IPS-NIHi7 (cell line): ENCODE measurements at regions not wholly inside any gene's neighbourhood (a gene's known extent, or its start where the extent isn't known, plus 50 kb on each side); places are given as distances from the start of the nearest gene placed in this dataset.
"Not testable (repeated sequence)": the region's sequence is repeated elsewhere in the genome, so short reads cannot be mapped to it uniquely, and the experiment has no call there.

Experiments
- DNase-seq: peaks from one replicate; pipeline ENCODE4 v3.0.0; 2012; ENCODE audit warnings: mixed read lengths; ENCODE audit errors: extremely low spot score

GRCh38 chr6:4504700-4505099, 271.5 kb upstream of the CDYL start:
- no peak for DNase-seq

DNA sequence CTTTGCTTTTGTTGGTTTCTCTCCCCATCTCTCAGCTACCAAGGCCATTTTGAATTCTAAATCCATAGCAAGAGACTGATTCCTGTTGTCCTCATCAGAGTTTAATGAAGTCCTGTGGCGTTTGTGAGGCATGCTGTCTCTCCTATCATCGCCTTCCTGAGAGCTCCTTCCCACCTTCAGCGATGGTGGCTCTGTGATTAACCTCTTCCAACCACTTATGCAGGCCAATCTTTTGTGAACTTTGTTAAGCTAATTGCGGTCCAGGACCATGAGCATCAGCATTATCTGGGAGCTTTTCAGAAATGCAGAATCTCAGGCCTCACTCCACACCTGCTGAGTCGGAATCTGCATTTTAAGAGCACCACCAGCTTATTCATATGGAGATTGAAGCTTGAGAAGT, 272.5 kb upstream of the CDYL start:
- DNase-seq = no peak

DNA sequence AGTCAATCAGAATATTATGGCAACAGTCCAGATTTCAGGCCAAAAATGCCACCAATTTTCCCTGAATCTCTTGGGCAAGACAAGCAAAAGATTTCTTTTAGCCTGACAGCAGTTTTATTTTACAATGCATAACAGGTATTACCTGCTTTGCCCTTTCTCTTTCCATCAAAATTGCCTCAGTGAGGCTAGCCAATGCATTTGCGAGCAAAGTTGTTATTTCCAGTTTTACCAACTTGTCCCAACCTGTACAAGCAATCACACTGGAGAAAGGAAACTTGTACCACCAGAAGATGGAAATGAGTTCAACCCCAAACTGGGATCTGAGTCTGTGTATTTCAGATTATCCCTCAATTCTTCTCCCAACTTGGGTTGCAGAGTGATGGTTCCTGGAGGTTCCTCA, 279.9 kb upstream of the CDYL start:
- no peak for DNase-seq

DNA sequence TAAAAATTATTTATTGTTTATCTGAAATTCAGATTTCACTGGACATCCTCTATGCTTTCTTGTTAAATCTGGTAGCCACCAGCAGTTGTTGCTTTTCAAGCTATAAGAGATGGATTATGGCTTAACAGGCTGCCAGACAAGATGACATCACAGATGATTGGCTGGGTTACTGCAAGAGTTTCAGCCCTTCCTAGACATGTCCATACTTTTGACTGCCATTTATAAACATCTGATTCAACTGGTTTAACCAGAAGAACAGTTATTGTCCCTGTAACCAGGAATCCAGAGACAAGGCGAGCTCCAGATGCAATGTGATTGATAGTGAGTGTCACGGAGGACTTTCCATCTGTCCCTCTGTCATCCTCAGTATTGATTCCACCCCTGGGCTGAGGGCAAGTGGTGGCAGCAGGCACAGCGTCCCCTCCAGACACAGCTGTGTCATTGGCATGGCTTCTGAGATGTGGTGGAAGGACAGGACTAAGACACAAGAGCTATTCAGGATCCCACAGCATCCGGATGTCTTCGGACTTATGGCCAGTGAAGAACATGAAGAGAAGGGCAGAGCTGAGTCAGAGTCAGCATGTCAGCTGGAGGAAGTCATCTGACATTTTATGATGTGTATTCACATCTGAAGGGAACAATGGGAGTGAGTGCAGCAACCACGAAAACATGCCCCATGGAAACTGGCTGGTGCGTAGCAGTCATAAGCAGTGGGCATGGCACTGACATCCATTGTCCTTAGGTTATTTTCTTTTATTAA, 284.5 kb upstream of the CDYL start:
- no peak for DNase-seq

- DNase-seq = no peak
These were observed 286.7 kb upstream of the CDYL start for GRCh38 chr6:4489538-4489937.

DNA sequence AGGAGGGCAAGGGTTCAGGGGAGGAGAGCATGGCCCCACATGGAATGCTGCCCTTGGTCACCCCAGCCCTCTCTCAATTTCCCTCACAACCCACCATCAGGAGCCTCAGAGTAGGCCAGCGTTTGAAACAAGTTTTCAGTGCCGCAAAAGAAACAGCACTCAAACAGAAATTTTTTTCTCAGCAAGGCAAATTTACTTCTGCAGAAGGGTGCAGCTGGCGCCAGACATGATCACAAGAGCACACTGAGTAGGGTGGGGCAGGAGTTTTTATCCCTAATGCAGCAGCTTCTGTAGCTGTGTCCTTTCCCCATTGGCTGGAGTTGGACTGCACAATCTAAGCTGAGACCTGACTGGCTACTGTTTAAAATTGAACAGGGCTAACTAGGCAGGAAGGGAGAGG, 287.8 kb upstream of the CDYL start:
- no peak for DNase-seq

- no peak for DNase-seq
These were observed 288.7 kb upstream of the CDYL start for GRCh38 chr6:4487538-4487937.

- DNase-seq = no peak
These were observed 289.5 kb upstream of the CDYL start for GRCh38 chr6:4486568-4487315.

- no peak for DNase-seq
These were observed 290.5 kb upstream of the CDYL start for GRCh38 chr6:4485735-4486134.

GRCh38 chr6:4482461-4482860, 293.7 kb upstream of the CDYL start:
- no peak for DNase-seq

DNA sequence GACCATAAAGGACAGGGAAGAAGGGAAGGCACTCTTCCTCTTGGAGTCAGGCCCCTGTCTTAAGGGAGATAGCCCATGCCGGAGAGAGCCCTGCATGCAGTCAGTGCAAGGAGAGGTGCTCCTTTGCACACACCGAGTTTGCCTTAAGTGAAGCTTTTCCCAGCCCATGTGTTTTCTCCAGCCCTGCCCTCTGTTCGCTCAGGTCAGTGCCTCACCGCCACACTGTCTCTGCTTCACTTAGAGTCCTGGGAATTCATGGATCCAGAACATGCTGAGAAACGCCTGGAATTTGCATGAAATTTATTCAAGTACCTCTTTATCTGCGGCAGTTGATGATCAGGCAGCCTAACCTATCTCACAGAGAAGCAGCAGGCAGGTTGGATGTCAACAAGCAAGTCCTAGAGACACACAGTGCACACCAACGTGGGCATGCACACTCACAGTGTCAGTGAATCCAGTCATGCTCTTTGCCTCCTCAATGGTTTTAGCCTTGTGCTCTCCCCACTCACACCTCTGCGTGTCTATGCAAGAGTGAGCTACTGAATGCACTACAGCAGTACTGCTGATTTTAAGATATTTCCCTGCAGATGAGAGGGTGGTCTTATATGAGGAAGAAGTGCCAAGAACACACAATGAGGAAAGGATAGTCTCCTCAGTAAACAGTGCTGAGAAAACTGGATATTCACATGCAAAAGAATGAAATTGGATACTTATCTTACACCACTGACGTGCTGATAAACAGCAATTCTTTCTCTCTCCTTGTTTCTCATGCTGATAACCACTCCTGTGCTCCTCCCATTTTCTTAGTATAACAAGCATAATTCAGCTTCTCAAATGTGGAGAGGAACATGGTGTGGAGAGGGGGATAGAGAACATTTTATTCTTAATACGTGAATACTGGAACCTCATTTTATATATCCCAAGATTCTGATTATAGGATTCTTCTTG, 295.1 kb upstream of the CDYL start:
- DNase-seq = no peak

DNA sequence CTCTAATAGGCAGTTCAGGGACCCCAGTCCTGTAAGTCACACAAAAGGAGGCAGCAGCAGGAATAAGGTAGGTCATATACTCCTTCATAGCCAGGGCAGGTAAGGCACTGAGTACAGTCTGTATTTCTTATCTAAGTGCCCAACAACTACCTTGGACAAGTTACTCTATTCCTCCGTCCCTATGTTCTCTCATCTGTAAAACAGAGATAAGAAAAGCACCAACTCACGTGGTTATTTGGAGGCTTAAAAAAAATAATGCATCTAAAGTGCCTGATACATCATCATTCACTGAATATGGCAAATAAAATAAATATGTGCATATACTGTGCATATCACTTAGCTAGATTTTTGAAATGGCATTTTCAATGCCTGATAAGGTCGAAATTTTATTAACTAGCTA, 298.1 kb upstream of the CDYL start:
- no peak for DNase-seq

- no peak for DNase-seq
These were observed 301.4 kb upstream of the CDYL start for GRCh38 chr6:4474810-4475209.

GRCh38 chr6:4472969-4473642, 303.1 kb upstream of the CDYL start:
- no peak for DNase-seq

DNA sequence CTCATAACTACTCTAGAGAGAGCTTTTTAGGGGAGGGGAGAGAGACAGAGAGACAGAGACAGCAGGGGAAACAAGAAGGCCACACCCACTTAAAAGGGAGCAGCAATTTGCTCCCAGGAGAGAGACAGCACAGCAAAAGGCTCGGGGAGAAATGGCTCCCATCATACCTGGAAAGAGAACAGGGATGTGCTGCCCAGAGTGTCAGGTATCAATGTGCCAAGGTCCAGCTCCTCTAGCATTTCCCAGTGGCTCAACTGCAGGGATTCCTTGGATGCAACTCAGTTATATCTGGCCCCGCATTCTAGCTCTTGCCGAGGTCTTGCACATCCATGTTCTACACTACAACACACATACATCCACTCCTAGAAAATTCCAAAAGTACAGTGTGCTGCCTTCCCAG, 304.0 kb upstream of the CDYL start:
- DNase-seq = no peak

- DNase-seq = not testable (repeated sequence)
These were observed 304.7 kb upstream of the CDYL start for GRCh38 chr6:4471515-4471914.

DNA sequence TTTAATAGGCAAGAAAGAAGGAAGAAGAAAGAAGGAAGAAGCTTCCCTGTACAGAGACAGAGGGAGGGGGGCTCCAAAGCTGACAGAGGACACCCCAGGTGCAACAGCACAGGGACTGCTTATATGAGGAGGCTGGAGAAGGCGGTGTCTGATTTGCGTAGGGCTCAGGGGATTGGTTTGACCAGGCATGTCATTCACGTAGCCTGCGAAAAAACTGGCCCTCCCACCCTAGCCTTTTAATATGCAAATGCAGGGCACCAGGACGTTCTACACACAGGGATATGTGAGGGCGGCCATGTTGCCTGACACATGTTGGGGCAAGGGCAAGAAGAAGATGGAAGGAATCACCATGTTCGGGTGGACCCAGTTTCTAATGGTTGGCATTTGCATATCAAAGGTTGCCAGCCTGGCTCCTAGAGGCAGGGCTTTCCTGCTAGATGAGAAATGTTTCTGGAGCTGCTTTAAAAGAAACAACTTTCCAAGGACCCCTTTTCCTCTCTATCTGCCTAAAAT, 305.4 kb upstream of the CDYL start:
- no peak for DNase-seq

DNA sequence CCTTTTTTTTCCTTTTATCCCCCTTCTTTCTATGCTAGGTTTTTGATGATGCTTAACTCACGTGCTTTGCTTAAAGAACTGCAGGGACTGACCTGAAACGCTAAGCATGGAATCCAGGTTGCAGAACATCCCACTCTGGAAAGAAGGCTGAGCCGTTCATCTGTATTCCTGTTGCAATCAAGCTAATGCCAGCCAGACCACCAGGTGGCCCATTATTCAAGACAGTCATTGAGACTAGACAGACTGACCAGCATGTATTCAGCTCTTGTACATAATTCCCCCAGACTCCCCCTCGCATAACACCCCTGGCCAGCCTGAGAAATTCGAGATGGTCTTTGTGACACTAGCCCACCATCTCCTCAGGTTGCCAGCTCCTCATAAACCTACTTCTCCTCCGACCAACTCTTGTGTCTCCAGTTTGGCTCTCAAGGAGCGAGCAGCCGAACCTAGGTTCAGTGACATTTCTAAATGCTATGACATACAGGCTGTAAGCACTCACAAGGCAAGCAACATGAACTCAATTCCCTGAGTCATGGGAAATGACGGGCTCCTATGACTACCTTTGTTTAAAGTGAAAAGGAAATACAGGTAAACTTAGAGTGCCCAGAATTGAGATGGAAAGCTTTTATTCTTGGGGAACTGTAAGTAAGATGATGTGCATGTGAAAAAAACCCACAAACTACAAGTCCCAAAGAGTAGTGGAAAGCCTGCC, 309.3 kb upstream of the CDYL start:
- DNase-seq = no peak

DNA sequence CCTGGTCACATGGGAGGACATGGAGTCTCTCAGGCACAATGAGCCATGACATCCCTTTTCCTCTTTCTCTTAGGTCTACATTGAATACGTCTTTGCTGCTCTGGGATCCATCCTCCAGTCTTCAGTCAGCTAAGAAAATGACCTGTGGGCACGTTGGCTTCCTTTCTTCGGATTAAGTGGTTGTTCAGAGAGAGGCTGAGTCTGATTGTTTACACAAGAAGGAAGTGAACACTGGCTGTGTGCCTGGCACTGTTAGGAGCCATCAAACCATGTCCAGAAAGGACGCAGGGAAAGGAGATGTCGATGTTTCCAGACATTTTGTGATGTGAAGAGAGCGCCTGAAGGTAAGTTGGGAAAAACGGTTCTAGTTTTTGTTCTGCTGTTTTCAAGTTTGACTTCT, 309.9 kb upstream of the CDYL start:
- DNase-seq = no peak

DNA sequence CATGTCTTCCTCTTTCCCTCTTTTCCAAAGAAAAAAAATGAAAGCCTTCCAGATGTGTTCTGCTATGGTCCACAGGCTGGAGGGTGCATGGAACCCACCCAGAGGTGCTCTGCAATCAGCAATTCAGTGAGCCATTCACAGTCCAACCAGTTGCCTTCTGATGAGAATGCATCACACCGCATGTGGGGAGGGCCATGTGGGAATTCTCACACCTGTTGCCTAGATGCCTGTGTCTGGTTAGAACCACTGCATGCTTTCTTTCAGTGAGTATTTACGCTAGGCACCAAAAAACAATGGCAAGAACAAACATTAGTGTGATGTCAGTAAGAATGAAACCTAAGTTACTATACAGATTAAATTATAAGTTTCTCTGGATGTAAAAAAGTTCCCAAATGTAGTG, 311.6 kb upstream of the CDYL start:
- DNase-seq = no peak

GRCh38 chr6:4463236-4463635, 313.0 kb upstream of the CDYL start:
- DNase-seq = no peak
